ENCODE measurements at regions not wholly inside any gene's neighbourhood (a gene's known extent, or its start where the extent isn't known, plus 50 kb on each side); places are given as distances from the start of the nearest gene placed in this dataset.

- DNase-seq (ENCODE audit: low read depth), result no peak
Observed at GRCh38 chr1:115233598-115233997, 104.5 kb downstream of the NGF start.

DNA sequence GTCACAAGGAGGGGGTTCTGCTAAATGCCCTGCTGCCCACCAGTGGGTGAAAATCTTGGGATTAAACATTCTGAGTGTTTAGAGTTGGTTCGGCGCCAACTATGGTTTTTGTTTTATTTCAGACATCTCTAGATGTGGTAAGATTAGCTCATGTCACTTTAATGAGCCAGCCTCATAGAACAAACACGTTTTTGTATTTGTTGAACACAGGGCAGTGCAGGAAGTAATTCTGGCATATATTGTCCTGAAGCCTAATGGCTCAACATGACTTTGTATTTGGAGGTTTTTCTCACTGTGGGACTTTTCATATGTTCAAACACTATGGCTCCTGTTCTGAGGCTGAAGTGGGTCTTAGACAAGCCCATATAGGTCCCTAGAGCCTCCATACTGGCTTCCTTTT, 107.8 kb downstream of the NGF start:
- DNase-seq (ENCODE audit: low read depth), result no peak

DNA sequence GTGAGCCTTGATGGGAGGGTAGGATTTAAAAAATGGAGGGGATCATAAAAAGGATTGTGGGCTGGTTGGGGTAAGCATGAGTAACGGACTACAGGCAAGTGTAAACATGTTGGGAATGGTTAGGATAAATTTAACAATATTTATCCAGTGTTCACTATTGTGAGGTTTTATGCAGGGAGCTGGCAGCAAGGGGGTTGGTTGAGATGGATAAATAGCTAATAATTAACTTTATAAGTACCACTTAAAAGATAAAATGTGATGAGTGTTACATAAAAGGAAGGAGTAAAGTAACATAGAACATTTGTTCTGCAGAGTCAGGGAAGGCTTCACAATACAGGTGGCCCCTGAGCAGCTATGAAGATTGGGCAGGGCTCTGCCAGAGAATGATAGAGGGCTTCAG, 109.0 kb downstream of the NGF start:
- no peak for DNase-seq (ENCODE audit: low read depth)

DNA sequence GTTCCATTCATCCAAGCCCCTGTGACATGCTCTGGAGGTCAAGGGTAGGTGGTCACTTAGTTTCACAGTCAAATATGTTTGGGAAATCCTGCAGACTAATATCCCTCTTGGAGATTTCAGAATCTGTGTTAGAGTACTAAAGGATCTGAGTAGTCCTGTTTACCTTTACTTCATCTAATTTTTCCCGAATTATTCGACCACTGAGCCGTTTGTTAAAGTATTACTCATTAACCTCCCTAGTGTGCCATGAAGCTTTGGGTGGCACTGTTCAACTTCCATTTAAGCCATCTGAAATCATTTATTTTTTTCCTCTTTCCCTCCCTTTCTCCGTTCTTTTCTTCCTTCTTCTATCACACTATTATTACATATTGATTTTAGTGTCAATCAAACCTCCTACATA, 109.9 kb downstream of the NGF start:
- DNase-seq (ENCODE audit: low read depth), result no peak

DNA sequence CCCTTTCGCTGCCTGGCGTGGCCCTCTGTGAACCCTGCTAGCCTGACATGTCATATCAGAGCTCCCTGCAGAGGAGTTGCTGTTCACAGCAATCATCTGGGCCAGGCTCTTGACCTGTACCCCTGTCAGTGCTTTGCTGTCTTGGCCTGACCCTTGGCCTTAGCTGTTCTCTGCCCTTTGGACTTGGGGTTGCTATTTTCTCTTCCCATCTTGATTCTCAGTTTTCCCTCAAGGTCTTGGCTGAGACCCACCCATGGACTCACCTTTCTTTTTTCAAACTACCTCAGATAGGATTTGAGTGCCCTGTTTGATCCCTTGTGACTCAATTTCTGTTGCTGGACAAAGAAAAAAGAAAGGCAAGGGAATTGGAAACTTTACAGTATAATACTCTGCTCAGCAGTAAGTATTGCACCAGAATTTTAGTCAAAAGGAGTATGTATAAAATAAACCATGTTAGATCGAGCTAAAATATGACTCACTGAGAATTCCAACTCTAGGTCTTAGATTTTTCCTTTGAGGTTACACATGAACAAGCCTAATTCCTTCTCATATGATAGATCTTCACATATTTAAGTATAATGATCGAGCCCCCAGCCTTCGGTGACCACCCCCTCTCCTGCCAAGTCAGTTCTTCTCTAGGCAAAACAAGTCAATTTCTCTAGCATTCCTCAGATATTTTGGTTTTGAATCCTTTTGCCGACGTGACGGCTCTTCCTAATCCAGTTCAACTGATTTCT, 110.5 kb downstream of the NGF start:
- DNase-seq (ENCODE audit: low read depth), result peak; percentile 63

GRCh38 chr1:115225993-115226685, 111.9 kb downstream of the NGF start:
- DNase-seq (ENCODE audit: low read depth), result no peak

- no peak for DNase-seq (ENCODE audit: low read depth)
Observed at GRCh38 chr1:115224636-115225035, 113.4 kb downstream of the NGF start.

GRCh38 chr1:115222616-115223402, 115.2 kb downstream of the NGF start:
- peak; percentile 28 for DNase-seq (ENCODE audit: low read depth)

- DNase-seq (ENCODE audit: low read depth), result no peak
Observed at GRCh38 chr1:115220340-115221270, 117.4 kb downstream of the NGF start.

GRCh38 chr1:115219927-115220326, 118.1 kb downstream of the NGF start:
- DNase-seq (ENCODE audit: low read depth), result no peak

DNA sequence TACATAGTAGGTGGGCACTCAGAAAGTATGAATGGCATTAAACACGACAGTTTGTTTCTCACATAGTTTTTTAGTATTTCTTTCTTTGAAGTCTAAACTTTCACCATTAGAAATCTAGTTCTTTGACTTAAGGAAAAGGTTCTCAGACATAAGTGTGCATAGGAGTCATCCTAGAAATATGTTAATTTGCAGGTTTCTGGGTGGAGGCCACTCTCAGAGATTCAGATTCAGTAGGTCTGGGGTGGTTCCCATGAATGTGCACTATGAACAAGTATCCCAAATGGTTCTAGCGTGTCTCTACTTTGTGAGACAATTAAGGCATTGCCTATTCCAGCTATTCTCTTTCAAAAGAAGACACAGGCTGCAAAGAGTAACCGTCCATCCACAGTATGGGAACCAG, 119.3 kb downstream of the NGF start:
- no peak for DNase-seq (ENCODE audit: low read depth)

- DNase-seq (ENCODE audit: low read depth), result no peak
Observed at GRCh38 chr1:115218034-115218405, 120.0 kb downstream of the NGF start.

GRCh38 chr1:115217150-115218033, 120.7 kb downstream of the NGF start:
- no peak for DNase-seq (ENCODE audit: low read depth)

GRCh38 chr1:115215703-115216521, 122.1 kb downstream of the NGF start:
- no peak for DNase-seq (ENCODE audit: low read depth)

DNA sequence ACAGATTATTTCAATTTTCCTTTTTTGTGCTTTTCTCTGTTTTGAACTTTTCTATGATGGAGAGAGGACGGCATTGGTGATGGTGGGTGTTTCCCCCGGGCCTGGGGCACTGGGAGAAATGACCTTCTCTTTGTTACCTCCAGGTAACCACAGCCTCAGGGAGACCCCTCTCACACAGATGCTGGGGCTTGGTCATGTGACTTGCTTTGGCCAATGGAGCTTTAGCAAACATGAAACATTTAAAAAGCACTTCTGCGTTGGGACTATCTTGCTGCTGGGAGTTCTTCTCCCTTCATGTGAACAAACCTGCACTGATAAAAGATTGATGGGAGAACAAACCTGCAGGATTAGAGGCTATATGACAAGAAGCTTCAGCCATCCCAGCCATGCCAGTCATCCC, 122.9 kb downstream of the NGF start:
- no peak for DNase-seq (ENCODE audit: low read depth)

- DNase-seq (ENCODE audit: low read depth), result no peak
Observed at GRCh38 chr1:115214098-115214497, 124.0 kb downstream of the NGF start.

- no peak for DNase-seq (ENCODE audit: low read depth)
Observed at GRCh38 chr1:115213130-115213529, 123.8 kb upstream of the TSPAN2 start.

GRCh38 chr1:115211071-115211745, 121.9 kb upstream of the TSPAN2 start:
- no peak for DNase-seq (ENCODE audit: low read depth)

DNA sequence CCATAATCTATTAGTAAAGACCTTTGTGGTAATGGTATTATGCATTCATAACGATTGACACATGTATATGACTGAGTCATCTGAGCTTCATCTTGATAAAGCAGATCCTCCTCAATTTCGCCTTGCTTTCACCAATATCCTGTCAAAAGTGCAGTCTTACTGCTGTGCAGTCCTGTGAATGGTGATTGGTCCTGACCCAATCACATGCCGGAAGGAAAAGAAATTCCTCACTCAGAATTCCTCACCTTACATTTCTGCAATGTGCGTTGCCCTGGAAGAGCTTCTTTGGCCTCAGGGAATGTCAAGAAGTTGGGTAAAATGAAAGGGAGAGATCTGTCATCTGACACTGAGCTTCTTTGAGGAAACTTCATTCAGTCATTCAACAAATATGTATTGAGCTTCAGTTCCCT, 121.0 kb upstream of the TSPAN2 start:
- DNase-seq (ENCODE audit: low read depth), result peak; percentile 90

Measured in iris pigment epithelial cell (primary cell).